ENCODE measurements at regions not wholly inside any gene's neighbourhood (a gene's known extent, or its start where the extent isn't known, plus 50 kb on each side); places are given as distances from the start of the nearest gene placed in this dataset.

GRCh38 chr6:84284428-84285049 is 57.1 kb upstream of the CEP162 start:
- no peaks in the 10 kb centered on the region for H3K36me3 ChIP-seq (ENCODE audit: control insufficient read depth, low read depth, low read length)
- no peaks in the 10 kb centered on the region for H3K4me1 ChIP-seq (ENCODE audit: control insufficient read depth, low read depth, low read length)
- H3K4me3 ChIP-seq (ENCODE audit: low read length), result no peak overlapping the region
- H3K9ac ChIP-seq (ENCODE audit: low read length), result no peak overlapping the region
- H3K27ac ChIP-seq (ENCODE audit: low read length), result no peak overlapping the region
- no peaks in the 10 kb centered on the region for H3K27me3 ChIP-seq (ENCODE audit: control insufficient read depth, insufficient read depth, low read length)
- no peaks in the 10 kb centered on the region for H3K9me3 ChIP-seq (ENCODE audit: control insufficient read depth, low read depth, low read length)

- no peak overlapping the region for H3K4me3 ChIP-seq (ENCODE audit: low read length)
- H3K9me3 ChIP-seq (ENCODE audit: control insufficient read depth, low read depth, low read length), result no peaks in the 10 kb centered on the region
- no peaks in the 10 kb centered on the region for H3K4me1 ChIP-seq (ENCODE audit: control insufficient read depth, low read depth, low read length)
- no peaks in the 10 kb centered on the region for H3K27me3 ChIP-seq (ENCODE audit: control insufficient read depth, insufficient read depth, low read length)
- H3K36me3 ChIP-seq (ENCODE audit: control insufficient read depth, low read depth, low read length), result no peaks in the 10 kb centered on the region
- no peak overlapping the region for H3K9ac ChIP-seq (ENCODE audit: low read length)
- H3K27ac ChIP-seq (ENCODE audit: low read length), result no peak overlapping the region
These were observed 55.1 kb upstream of the CEP162 start for GRCh38 chr6:84282550-84282949.

- Histone ChIP-seq H3K9ac (ENCODE audit: low read length) (no peak overlapping the region), H3K36me3 (ENCODE audit: control insufficient read depth, low read depth, low read length) (no peaks in the 10 kb centered on the region), H3K27ac (ENCODE audit: low read length) (no peak overlapping the region), H3K4me1 (ENCODE audit: control insufficient read depth, low read depth, low read length) (no peaks in the 10 kb centered on the region), H3K4me3 (ENCODE audit: low read length) (no peak overlapping the region), H3K27me3 (ENCODE audit: control insufficient read depth, insufficient read depth, low read length) (no peaks in the 10 kb centered on the region), H3K9me3 (ENCODE audit: control insufficient read depth, low read depth, low read length) (no peaks in the 10 kb centered on the region)
These were observed 53.2 kb upstream of the CEP162 start for GRCh38 chr6:84280639-84281038.

- Histone ChIP-seq H3K4me3 (ENCODE audit: low read length) (no peak overlapping the region), H3K4me1 (ENCODE audit: control insufficient read depth, low read depth, low read length) (no peaks in the 10 kb centered on the region), H3K9ac (ENCODE audit: low read length) (no peak overlapping the region), H3K27ac (ENCODE audit: low read length) (no peak overlapping the region), H3K9me3 (ENCODE audit: control insufficient read depth, low read depth, low read length) (no peaks in the 10 kb centered on the region), H3K27me3 (ENCODE audit: control insufficient read depth, insufficient read depth, low read length) (no peaks in the 10 kb centered on the region), H3K36me3 (ENCODE audit: control insufficient read depth, low read depth, low read length) (no peaks in the 10 kb centered on the region)
These were observed 52.6 kb upstream of the CEP162 start for GRCh38 chr6:84280030-84280429.

- Histone ChIP-seq H3K27ac (ENCODE audit: low read length) (no peak overlapping the region), H3K9me3 (ENCODE audit: control insufficient read depth, low read depth, low read length) (no peaks in the 10 kb centered on the region), H3K9ac (ENCODE audit: low read length) (no peak overlapping the region), H3K4me1 (ENCODE audit: control insufficient read depth, low read depth, low read length) (no peaks in the 10 kb centered on the region), H3K36me3 (ENCODE audit: control insufficient read depth, low read depth, low read length) (no peaks in the 10 kb centered on the region), H3K4me3 (ENCODE audit: low read length) (no peak overlapping the region), H3K27me3 (ENCODE audit: control insufficient read depth, insufficient read depth, low read length) (no peaks in the 10 kb centered on the region)
These were observed 51.0 kb upstream of the CEP162 start for GRCh38 chr6:84278321-84278998.

All from iPS-18a (cell line).